Activated naive CD8-positive, alpha-beta T cell treated with anti-CD3 and anti-CD28 coated beads, Interleukin-2, amount 10 ng/mL, durations not matched to agents 7 days and 5 days (primary cell): ENCODE measurements at regions not wholly inside any gene's neighbourhood (a gene's known extent, or its start where the extent isn't known, plus 50 kb on each side); places are given as distances from the start of the nearest gene placed in this dataset.
"Not testable (repeated sequence)": the region's sequence is repeated elsewhere in the genome, so short reads cannot be mapped to it uniquely, and the experiment has no call there.

Source experiments
- ATAC-seq: fragments of 150-1000 bp; cut with Tn5 transposase; one replicate; pipeline ENCODE4 v1.10.0; 2021; ENCODE audit warnings: low read depth, moderate library complexity
- POLR2A ChIA-PET: fragments of 350-600 bp; sonication (Branson Sonifier 250); formaldehyde crosslinking; loops from one replicate; lab custom pipeline; 2021; ENCODE audit warnings: antibody characterized with exemption; lab: Charles Lee
- DNase-seq: peaks from one replicate; pipeline ENCODE4 v3.0.0; 2021
- H3K27ac Mint-ChIP-seq: one replicate; pipeline ENCODE4 v1.8.0; 2022; ENCODE audit warnings: mild to moderate bottlenecking, mixed read lengths
- H3K27me3 Mint-ChIP-seq: one replicate; pipeline ENCODE4 v1.8.0; 2022; ENCODE audit warnings: mild to moderate bottlenecking, moderate library complexity, mixed read lengths
- H3K36me3 Mint-ChIP-seq: one replicate; pipeline ENCODE4 v1.8.0; 2021; ENCODE audit warnings: mild to moderate bottlenecking, mixed read lengths
- H3K4me1 Mint-ChIP-seq: one replicate; pipeline ENCODE4 v1.8.0; 2021; ENCODE audit warnings: mixed read lengths
- H3K4me3 Mint-ChIP-seq: one replicate; pipeline ENCODE4 v1.8.0; 2022; ENCODE audit warnings: mild to moderate bottlenecking, moderate library complexity, mixed read lengths
- H3K9me3 Mint-ChIP-seq: one replicate; pipeline ENCODE4 v1.8.0; 2021; ENCODE audit warnings: mixed read lengths

GRCh38 chr2:235105821-235106359 is 154.1 kb downstream of the SH3BP4 start:
- H3K9me3 Mint-ChIP-seq = no peaks in the 10 kb centered on the region
- no peak for DNase-seq
- peaks cover 2% of the 10 kb centered on the region for H3K27me3 Mint-ChIP-seq
- ATAC-seq = no peak
- no peak overlapping the region for H3K27ac Mint-ChIP-seq
- no peaks in the 10 kb centered on the region for H3K36me3 Mint-ChIP-seq
- H3K4me3 Mint-ChIP-seq = no peak overlapping the region
- H3K4me1 Mint-ChIP-seq = no peaks in the 10 kb centered on the region
- POLR2A ChIA-PET = no interaction called here

- no peak for ATAC-seq
- Mint-ChIP-seq H3K4me1 (no peaks in the 10 kb centered on the region), H3K27me3 (peaks cover 2% of the 10 kb centered on the region), H3K36me3 (no peaks in the 10 kb centered on the region), H3K4me3 (no peak overlapping the region), H3K27ac (no peak overlapping the region), H3K9me3 (no peaks in the 10 kb centered on the region)
- POLR2A ChIA-PET = no interaction called here
- no peak for DNase-seq
These were observed 155.2 kb downstream of the SH3BP4 start for GRCh38 chr2:235106874-235107639.

GRCh38 chr2:235107640-235107951 is 155.8 kb downstream of the SH3BP4 start:
- Mint-ChIP-seq H3K4me1 (no peaks in the 10 kb centered on the region), H3K27me3 (peaks cover 4% of the 10 kb centered on the region), H3K36me3 (no peaks in the 10 kb centered on the region), H3K27ac (no peak overlapping the region), H3K9me3 (no peaks in the 10 kb centered on the region), H3K4me3 (no peak overlapping the region)
- DNase-seq (no peak), ATAC-seq (no peak)
- POLR2A ChIA-PET = no interaction called here

- DNase-seq, H3K36me3 Mint-ChIP-seq, H3K27ac Mint-ChIP-seq, H3K9me3 Mint-ChIP-seq, POLR2A ChIA-PET, H3K27me3 Mint-ChIP-seq, H3K4me1 Mint-ChIP-seq, ATAC-seq, H3K4me3 Mint-ChIP-seq: not testable (repeated sequence)
These were observed 157.7 kb downstream of the SH3BP4 start for GRCh38 chr2:235109561-235109960.

- no peak overlapping the region for H3K4me3 Mint-ChIP-seq
- DNase-seq (no peak), ATAC-seq (no peak)
- POLR2A ChIA-PET = no interaction called here
- H3K27ac Mint-ChIP-seq = no peak overlapping the region
- no peaks in the 10 kb centered on the region for H3K4me1 Mint-ChIP-seq
- H3K27me3 Mint-ChIP-seq = peaks cover 13% of the 10 kb centered on the region
- H3K9me3 Mint-ChIP-seq = no peaks in the 10 kb centered on the region
- H3K36me3 Mint-ChIP-seq = no peaks in the 10 kb centered on the region
These were observed 160.5 kb downstream of the SH3BP4 start for GRCh38 chr2:235112365-235112764.

GRCh38 chr2:235113854-235114253 is 162.0 kb downstream of the SH3BP4 start:
- POLR2A ChIA-PET = no interaction called here
- Mint-ChIP-seq H3K4me3 (no peak overlapping the region), H3K9me3 (no peaks in the 10 kb centered on the region), H3K4me1 (no peaks in the 10 kb centered on the region), H3K27ac (no peak overlapping the region), H3K36me3 (no peaks in the 10 kb centered on the region), H3K27me3 (peaks cover 18% of the 10 kb centered on the region)
- DNase-seq (no peak), ATAC-seq (no peak)

GRCh38 chr2:235114286-235114685 is 162.5 kb downstream of the SH3BP4 start:
- Mint-ChIP-seq H3K27ac (no peak overlapping the region), H3K4me3 (no peak overlapping the region), H3K36me3 (no peaks in the 10 kb centered on the region), H3K27me3 (peaks cover 18% of the 10 kb centered on the region), H3K4me1 (no peaks in the 10 kb centered on the region), H3K9me3 (no peaks in the 10 kb centered on the region)
- ATAC-seq (no peak), DNase-seq (no peak)
- POLR2A ChIA-PET = no interaction called here

GRCh38 chr2:235115521-235115920 is 163.7 kb downstream of the SH3BP4 start:
- Mint-ChIP-seq H3K27ac (no peak overlapping the region), H3K9me3 (no peaks in the 10 kb centered on the region), H3K36me3 (no peaks in the 10 kb centered on the region)

GRCh38 chr2:235116885-235117492 is 165.2 kb downstream of the SH3BP4 start:
- peaks cover 18% of the 10 kb centered on the region for H3K27me3 Mint-ChIP-seq
- DNase-seq (no peak), ATAC-seq (no peak)
- no peak overlapping the region for H3K4me3 Mint-ChIP-seq
- H3K36me3 Mint-ChIP-seq = no peaks in the 10 kb centered on the region
- POLR2A ChIA-PET = no interaction called here
- H3K4me1 Mint-ChIP-seq = no peaks in the 10 kb centered on the region
- no peak overlapping the region for H3K27ac Mint-ChIP-seq
- no peaks in the 10 kb centered on the region for H3K9me3 Mint-ChIP-seq

More at GRCh38 chr2:235115521-235115920, 163.7 kb downstream of the SH3BP4 start:
- no peak for ATAC-seq
- no peak for DNase-seq
- POLR2A ChIA-PET = no interaction called here
- Mint-ChIP-seq H3K4me3 (no peak overlapping the region), H3K27me3 (peaks cover 18% of the 10 kb centered on the region), H3K4me1 (no peaks in the 10 kb centered on the region)

GRCh38 chr2:235126768-235127167 is 175.0 kb downstream of the SH3BP4 start:
- H3K9me3 Mint-ChIP-seq = no peaks in the 10 kb centered on the region
- DNase-seq (no peak), ATAC-seq (no peak)
- no peak overlapping the region for H3K27ac Mint-ChIP-seq
- POLR2A ChIA-PET = no interaction called here
- peaks cover 31% of the 10 kb centered on the region for H3K27me3 Mint-ChIP-seq
- H3K36me3 Mint-ChIP-seq = no peaks in the 10 kb centered on the region
- no peak overlapping the region for H3K4me3 Mint-ChIP-seq
- H3K4me1 Mint-ChIP-seq = no peaks in the 10 kb centered on the region

GRCh38 chr2:235127931-235128330 is 176.1 kb downstream of the SH3BP4 start:
- ATAC-seq (no peak), DNase-seq (no peak)
- Mint-ChIP-seq H3K4me3 (no peak overlapping the region), H3K9me3 (no peaks in the 10 kb centered on the region), H3K36me3 (no peaks in the 10 kb centered on the region), H3K27ac (no peak overlapping the region), H3K27me3 (peaks cover 30% of the 10 kb centered on the region), H3K4me1 (no peaks in the 10 kb centered on the region)
- POLR2A ChIA-PET = no interaction called here

- Mint-ChIP-seq H3K27me3 (peaks cover 22% of the 10 kb centered on the region), H3K9me3 (no peaks in the 10 kb centered on the region), H3K36me3 (no peaks in the 10 kb centered on the region), H3K4me1 (no peaks in the 10 kb centered on the region), H3K27ac (no peak overlapping the region), H3K4me3 (no peak overlapping the region)
- DNase-seq (no peak), ATAC-seq (no peak)
- POLR2A ChIA-PET = no interaction called here
These were observed 178.0 kb downstream of the SH3BP4 start for GRCh38 chr2:235129850-235130249.

- ATAC-seq (no peak), DNase-seq (no peak)
- Mint-ChIP-seq H3K36me3 (no peaks in the 10 kb centered on the region), H3K27me3 (peaks cover 17% of the 10 kb centered on the region), H3K4me1 (no peaks in the 10 kb centered on the region), H3K4me3 (no peak overlapping the region), H3K27ac (no peak overlapping the region), H3K9me3 (no peaks in the 10 kb centered on the region)
- POLR2A ChIA-PET = no interaction called here
These were observed 179.8 kb downstream of the SH3BP4 start for GRCh38 chr2:235131334-235132305.
